ENCODE measurements at regions not wholly inside any gene's neighbourhood (a gene's known extent, or its start where the extent isn't known, plus 50 kb on each side); places are given as distances from the start of the nearest gene placed in this dataset.

DNA sequence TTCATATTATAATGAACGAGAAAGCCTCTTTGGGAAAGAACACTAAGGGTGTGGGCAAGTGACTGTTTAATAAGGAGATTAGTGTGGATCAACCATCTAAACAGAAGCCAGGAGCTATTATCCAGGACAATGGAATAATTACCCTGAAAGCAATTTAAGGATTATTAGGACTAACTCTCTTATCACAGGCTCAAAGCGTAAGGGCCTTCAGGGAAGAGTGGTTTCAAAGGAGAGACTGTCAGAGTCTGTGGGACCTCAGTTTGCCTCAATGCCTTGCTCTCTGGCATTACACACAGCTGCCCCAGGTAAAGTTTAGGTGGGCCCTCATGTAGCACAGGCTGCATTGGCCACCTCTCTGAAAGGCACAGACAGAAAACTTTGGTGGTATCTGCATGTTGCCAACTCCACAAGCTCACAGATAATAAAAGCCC is 717.2 kb upstream of the ADGRL3 start:
- Histone ChIP-seq H3K27me3 (ENCODE audit: control insufficient read depth in 2 of 2, insufficient read depth in 2 of 2, low read length in 2 of 2) (no peaks in the 10 kb centered on the region), H3K79me2 (ENCODE audit: control insufficient read depth, insufficient read depth, low read length) (no peaks in the 10 kb centered on the region), H2AFZ (ENCODE audit: low read depth, low read length) (no peak overlapping the region), H3K9me1 (replicated peaks; ENCODE audit: control insufficient read depth, extremely low read depth, insufficient read depth, low read length) (no peaks in the 10 kb centered on the region), H3K27ac (ENCODE audit: insufficient read depth, low read depth, low read length) (no peak overlapping the region), H3K9ac (replicated peaks; ENCODE audit: extremely low read depth, insufficient read depth, low read length) (no peak overlapping the region), H3K36me3 (ENCODE audit: control insufficient read depth in 2 of 2, extremely low read depth in 1 of 2, insufficient read depth in 2 of 2, low read length in 2 of 2) (no peaks in the 10 kb centered on the region), H3K4me1 (ENCODE audit: control insufficient read depth, extremely low read depth, insufficient read depth, low read length) (no peaks in the 10 kb centered on the region), H4K20me1 (replicated peaks; ENCODE audit: control insufficient read depth, extremely low read depth, insufficient read depth, low read length) (no peaks in the 10 kb centered on the region), H3K4me3 (replicated peaks in 1 of 3; ENCODE audit: insufficient read depth in 1 of 3, low read depth in 1 of 3, low read length in 3 of 3) (no peak overlapping the region), H3K9me3 (replicated peaks; ENCODE audit: control insufficient read depth, insufficient read depth, low read length) (peaks cover 2% of the 10 kb centered on the region), H3K4me2 (ENCODE audit: insufficient read depth, low read length) (no peak overlapping the region)
- intact Hi-C loops (cut with micrococcal nuclease) (no loop called here), dilution Hi-C loops (cut with MboI; ENCODE audit: extremely low pct_ligation_motif_present, low sequenced_read_pairs) (no loop called here)
- DNase-seq (ENCODE audit: low read depth, low spot score) (no peak), FAIRE-seq (no peak)
- no TSS peak for BruUV-seq (replicated peaks)
- ChIA-PET POLR2A (no interaction called here), CTCF (no interaction called here)
- TF ChIP-seq, protein P1, sequence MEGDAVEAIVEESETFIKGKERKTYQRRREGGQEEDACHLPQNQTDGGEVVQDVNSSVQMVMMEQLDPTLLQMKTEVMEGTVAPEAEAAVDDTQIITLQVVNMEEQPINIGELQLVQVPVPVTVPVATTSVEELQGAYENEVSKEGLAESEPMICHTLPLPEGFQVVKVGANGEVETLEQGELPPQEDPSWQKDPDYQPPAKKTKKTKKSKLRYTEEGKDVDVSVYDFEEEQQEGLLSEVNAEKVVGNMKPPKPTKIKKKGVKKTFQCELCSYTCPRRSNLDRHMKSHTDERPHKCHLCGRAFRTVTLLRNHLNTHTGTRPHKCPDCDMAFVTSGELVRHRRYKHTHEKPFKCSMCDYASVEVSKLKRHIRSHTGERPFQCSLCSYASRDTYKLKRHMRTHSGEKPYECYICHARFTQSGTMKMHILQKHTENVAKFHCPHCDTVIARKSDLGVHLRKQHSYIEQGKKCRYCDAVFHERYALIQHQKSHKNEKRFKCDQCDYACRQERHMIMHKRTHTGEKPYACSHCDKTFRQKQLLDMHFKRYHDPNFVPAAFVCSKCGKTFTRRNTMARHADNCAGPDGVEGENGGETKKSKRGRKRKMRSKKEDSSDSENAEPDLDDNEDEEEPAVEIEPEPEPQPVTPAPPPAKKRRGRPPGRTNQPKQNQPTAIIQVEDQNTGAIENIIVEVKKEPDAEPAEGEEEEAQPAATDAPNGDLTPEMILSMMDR (IDR thresholded peaks at IDR 0.05; ENCODE audit: extremely low read depth in 1 of 2, insufficient read depth in 1 of 2, low read depth in 1 of 2, low read length in 2 of 2), result no peak
- TF ChIP-seq POLR2A (IDR thresholded peaks at IDR 0.05; ENCODE audit: low read depth, low read length), result no peak
- no peak for TF ChIP-seq EZH2 (IDR thresholded peaks at IDR 0.05; ENCODE audit: borderline replicate concordance, low read depth, low read length, severe bottlenecking)
- TF ChIP-seq POLR2AphosphoS5 (IDR thresholded peaks at IDR 0.05; ENCODE audit: insufficient read depth, low read depth, low read length), result no peak
- no peak for TF ChIP-seq JUN (IDR thresholded peaks at IDR 0.05; ENCODE audit: borderline replicate concordance, insufficient read depth, insufficient read length, low read depth)
- TF ChIP-seq MAX (IDR thresholded peaks at IDR 0.05; ENCODE audit: insufficient read depth, insufficient read length), result no peak
- no peak for TF ChIP-seq FOS (IDR thresholded peaks at IDR 0.05; ENCODE audit: borderline replicate concordance, insufficient read depth, low read length)
- TF ChIP-seq GATA2 (IDR thresholded peaks at IDR 0.05; ENCODE audit: insufficient read depth, insufficient read length, low read depth, low read length), result no peak
- no peak for TF ChIP-seq MYC (IDR thresholded peaks at IDR 0.05; ENCODE audit: low read depth, low read length)
